Transverse colon (tissue), 3 donors: ENCODE measurements at regions not wholly inside any gene's neighbourhood (a gene's known extent, or its start where the extent isn't known, plus 50 kb on each side); places are given as distances from the start of the nearest gene placed in this dataset.

Experiments used
- CTCF ChIP-seq, 5 experiments: fragments of 200-600 bp in 3 of 5; fragments of 450-650 bp in 2 of 5; sonication (generic) in 3 of 5; IDR thresholded peaks; 1 replicate in 2 of 5; 2 replicates in 3 of 5; pipeline ENCODE4 v1.5.1; 2016 to 2017; ENCODE audit warnings: antibody characterized with exemption in 5 of 5, inconsistent platforms in 3 of 5, mild to moderate bottlenecking in 2 of 5, moderate library complexity in 1 of 5
- POLR2A ChIP-seq: fragments of 450-650 bp; IDR thresholded peaks from one replicate; pipeline ENCODE4 v1.6.1; 2016; ENCODE audit warnings: antibody characterized with exemption, mild to moderate bottlenecking, moderate library complexity

- TF ChIP-seq CTCF (IDR thresholded peaks at IDR 0.05) (no peak), POLR2A (no peak)
Measured at GRCh38 chr2:177010861-177011260, 201.7 kb upstream of the HNRNPA3 start.
